DND-41 (cell line): ENCODE measurements at regions not wholly inside any gene's neighbourhood (a gene's known extent, or its start where the extent isn't known, plus 50 kb on each side); places are given as distances from the start of the nearest gene placed in this dataset.

Source experiments
- ATAC-seq: fragments of 200-7000 bp; cut with Tn5 transposase; 3 replicates; pipeline ENCODE4 v1.9.1; 2021; ENCODE audit warnings: low read depth; ENCODE audit not compliant: insufficient read depth
- DNase-seq: peaks from one replicate; pipeline ENCODE4 v3.0.0-alpha.2; 2020
- H2AFZ ChIP-seq: 2 replicates; pipeline ENCODE4 v1.6.0; 2012; ENCODE audit warnings: low read depth, low read length
- H3K27ac ChIP-seq: 2 replicates; pipeline ENCODE4 v1.5.1; 2012; ENCODE audit warnings: low read length, inconsistent platforms
- H3K27me3 ChIP-seq: fragments of 200-600 bp; sonication (generic); 2 replicates; pipeline ENCODE4 v1.6.0; 2012; ENCODE audit warnings: low read length, mild to moderate bottlenecking, inconsistent platforms; ENCODE audit not compliant: insufficient read depth, poor library complexity
- H3K36me3 ChIP-seq: 2 replicates; pipeline ENCODE4 v1.5.1; 2012; ENCODE audit warnings: low read length, inconsistent platforms; ENCODE audit not compliant: insufficient read depth
- H3K4me1 ChIP-seq: 2 replicates; pipeline ENCODE4 v1.5.1; 2012; ENCODE audit warnings: mild to moderate bottlenecking, low read length; ENCODE audit not compliant: insufficient read depth
- H3K4me2 ChIP-seq: 2 replicates; pipeline ENCODE4 v1.6.0; 2012; ENCODE audit warnings: mild to moderate bottlenecking, moderate library complexity, low read length, inconsistent platforms; ENCODE audit not compliant: insufficient read depth
- H3K4me3 ChIP-seq, 2 experiments: fragments of 200-600 bp in 1 of 2; shearing (Covaris generic) in 1 of 2; 2 replicates each; pipeline ENCODE4 v1.5.1; 2012 to 2016; ENCODE audit warnings: inconsistent platforms in 2 of 2, low read length in 2 of 2, mild to moderate bottlenecking in 2 of 2, low read depth in 1 of 2, moderate library complexity in 1 of 2
- H3K79me2 ChIP-seq: 2 replicates; pipeline ENCODE4 v1.6.0; 2012; ENCODE audit warnings: low read length, inconsistent platforms; ENCODE audit not compliant: insufficient read depth
- H3K9ac ChIP-seq: 2 replicates; pipeline ENCODE4 v1.6.0; 2012; ENCODE audit warnings: low read depth, mild to moderate bottlenecking, inconsistent platforms, low read length, moderate library complexity
- H3K9me3 ChIP-seq: 2 replicates; pipeline ENCODE4 v1.5.1; 2012; ENCODE audit warnings: low read length, moderate library complexity, mild to moderate bottlenecking, inconsistent platforms; ENCODE audit not compliant: insufficient read depth, severe bottlenecking
- H4K20me1 ChIP-seq: 2 replicates; pipeline ENCODE4 v1.6.0; 2012; ENCODE audit warnings: low read length; ENCODE audit not compliant: insufficient read depth
- CTCF ChIP-seq: IDR thresholded peaks from 2 replicates; pipeline ENCODE4 v1.5.1; 2012; ENCODE audit warnings: borderline replicate concordance, low read length, moderate library complexity, mild to moderate bottlenecking; ENCODE audit not compliant: poor library complexity, severe bottlenecking; ENCODE audit errors: extremely low read depth
- EZH2 ChIP-seq: IDR thresholded peaks from 3 replicates; pipeline ENCODE4 v1.6.1; 2012; ENCODE audit warnings: borderline replicate concordance, low read depth, mild to moderate bottlenecking, moderate library complexity, low read length, inconsistent platforms; ENCODE audit not compliant: severe bottlenecking

- H3K36me3 ChIP-seq: no peaks in the 10 kb centered on the region
- H3K4me2 ChIP-seq: no peak overlapping the region
- H3K4me3 ChIP-seq: no peak overlapping the region
- H3K79me2 ChIP-seq: no peaks in the 10 kb centered on the region
- ATAC-seq (no peak), DNase-seq (no peak)
- no peaks in the 10 kb centered on the region for H3K4me1 ChIP-seq
- H4K20me1 ChIP-seq: no peaks in the 10 kb centered on the region
- no peak for TF ChIP-seq CTCF
- no peak for TF ChIP-seq EZH2
- H3K9me3 ChIP-seq: no peaks in the 10 kb centered on the region
- H3K27me3 ChIP-seq: no peaks in the 10 kb centered on the region
- no peak overlapping the region for H3K9ac ChIP-seq
- no peak overlapping the region for H3K27ac ChIP-seq
- H2AFZ ChIP-seq: no peak overlapping the region
These were observed 283.2 kb upstream of the HSF2 start for GRCh38 chr6:122116119-122116834.

GRCh38 chr6:122116835-122117627 lies 282.4 kb upstream of the HSF2 start:
- H4K20me1 ChIP-seq: no peaks in the 10 kb centered on the region
- ATAC-seq (no peak), DNase-seq (no peak)
- H3K27me3 ChIP-seq: no peaks in the 10 kb centered on the region
- H3K36me3 ChIP-seq: no peaks in the 10 kb centered on the region
- no peak overlapping the region for H3K9ac ChIP-seq
- H2AFZ ChIP-seq: no peak overlapping the region
- no peaks in the 10 kb centered on the region for H3K79me2 ChIP-seq
- no peaks in the 10 kb centered on the region for H3K4me1 ChIP-seq
- H3K4me3 ChIP-seq: no peak overlapping the region
- no peak overlapping the region for H3K4me2 ChIP-seq
- H3K9me3 ChIP-seq: no peaks in the 10 kb centered on the region
- no peak overlapping the region for H3K27ac ChIP-seq
- TF ChIP-seq EZH2 (no peak), CTCF (no peak)

- Histone ChIP-seq H3K79me2 (no peaks in the 10 kb centered on the region), H3K27me3 (no peaks in the 10 kb centered on the region), H3K36me3 (no peaks in the 10 kb centered on the region), H3K4me3 (no peak overlapping the region), H3K9me3 (no peaks in the 10 kb centered on the region), H3K9ac (no peak overlapping the region), H3K4me2 (no peak overlapping the region), H2AFZ (no peak overlapping the region), H3K4me1 (no peaks in the 10 kb centered on the region), H3K27ac (no peak overlapping the region), H4K20me1 (no peaks in the 10 kb centered on the region)
- ATAC-seq (no peak), DNase-seq (no peak)
- TF ChIP-seq CTCF (no peak), EZH2 (no peak)
These were observed 280.4 kb upstream of the HSF2 start for GRCh38 chr6:122118945-122119506.
